H1 (cell line): ENCODE measurements at regions not wholly inside any gene's neighbourhood (a gene's known extent, or its start where the extent isn't known, plus 50 kb on each side); places are given as distances from the start of the nearest gene placed in this dataset.

ENCODE experiments used
- CTCF ChIA-PET: fragments of 300-600 bp; sonication (Branson Sonifier 250); formaldehyde crosslinking; loops from one replicate; lab custom pipeline; 2021; ENCODE audit not compliant: partially characterized antibody; lab: Charles Lee
- POLR2A ChIA-PET: fragments of 300-600 bp; sonication (Branson Sonifier 250); formaldehyde crosslinking; loops from one replicate; lab custom pipeline; 2021; ENCODE audit warnings: inconsistent platforms; ENCODE audit not compliant: partially characterized antibody; lab: Charles Lee
- DNase-seq, 2 experiments: peaks; one replicate each; pipeline versions ENCODE4 v3.0.0 to v3.0.0-alpha.2; 2010 to 2022; ENCODE audit warnings: low spot score in 2 of 2, low read depth in 1 of 2, mixed read lengths in 1 of 2
- FAIRE-seq: peaks from 2 replicates; lab custom pipeline; 2011; peaks lifted over from hg19 to GRCh38; lab: Jason Lieb, UNC
- H2AFZ ChIP-seq: 2 replicates; pipeline ENCODE4 v1.8.1; 2012; ENCODE audit warnings: low read length, inconsistent platforms
- H2AK5ac ChIP-seq: 2 replicates; pipeline ENCODE4 v1.6.1; 2013; ENCODE audit warnings: low read depth, low read length
- H2BK120ac ChIP-seq: replicated peaks from 2 replicates; pipeline ENCODE3; 2013; ENCODE audit warnings: low read depth, low read length, inconsistent platforms
- H2BK12ac ChIP-seq: 2 replicates; pipeline ENCODE4 v1.6.1; 2013; ENCODE audit warnings: low read depth, low read length
- H2BK15ac ChIP-seq: 2 replicates; pipeline ENCODE4 v1.6.1; 2013; ENCODE audit warnings: low read length
- H2BK20ac ChIP-seq: 2 replicates; pipeline ENCODE4 v1.6.1; 2013; ENCODE audit warnings: low read length
- H2BK5ac ChIP-seq: 2 replicates; pipeline ENCODE4 v1.6.1; 2013; ENCODE audit warnings: low read depth, low read length
- H3K14ac ChIP-seq: 2 replicates; pipeline ENCODE4 v1.6.1; 2013; ENCODE audit warnings: inconsistent platforms; ENCODE audit not compliant: insufficient read length
- H3K18ac ChIP-seq: 2 replicates; pipeline ENCODE4 v1.6.1; 2013; ENCODE audit warnings: low read length; ENCODE audit errors: extremely low read depth
- H3K23ac ChIP-seq: 2 replicates; pipeline ENCODE4 v1.6.1; 2013; ENCODE audit warnings: inconsistent platforms; ENCODE audit not compliant: insufficient read length
- H3K23me2 ChIP-seq: 2 replicates; pipeline ENCODE4 v1.6.1; 2013; ENCODE audit warnings: low read depth, low read length
- H3K27ac ChIP-seq: 2 replicates; pipeline ENCODE4 v1.6.1; 2011; ENCODE audit warnings: low read depth, low read length, inconsistent platforms
- H3K27me3 ChIP-seq, 4 experiments: replicated peaks in 1 of 4; 1 replicate in 1 of 4; 2 replicates in 3 of 4; pipeline versions ENCODE4 v1.6.1 to v1.8.1; 2011 to 2013; ENCODE audit warnings: low read length in 3 of 4, mild to moderate bottlenecking in 3 of 4, inconsistent platforms in 2 of 4, mixed read lengths in 2 of 4, moderate library complexity in 1 of 4; ENCODE audit not compliant: control insufficient read depth in 3 of 4, insufficient read depth in 3 of 4; ENCODE audit errors: extremely low read depth in 1 of 4
- H3K36me3 ChIP-seq, 4 experiments: 2 replicates each; pipeline versions ENCODE4 v1.6.1 to v1.8.1; 2011 to 2013; ENCODE audit warnings: mild to moderate bottlenecking in 4 of 4, low read length in 3 of 4, moderate library complexity in 2 of 4, control low read depth in 1 of 4, inconsistent platforms in 1 of 4; ENCODE audit not compliant: insufficient read depth in 4 of 4, control insufficient read depth in 2 of 4
- H3K4ac ChIP-seq: replicated peaks from 2 replicates; pipeline ENCODE3; 2013; ENCODE audit warnings: low read length, low read depth, mixed read lengths, inconsistent platforms; ENCODE audit not compliant: insufficient read length
- H3K4me1 ChIP-seq, 4 experiments: replicated peaks in 1 of 4; 1 replicate in 1 of 4; 2 replicates in 3 of 4; pipeline versions ENCODE4 v1.6.1 to v1.8.1; 2011 to 2013; ENCODE audit warnings: low read length in 3 of 4, inconsistent platforms in 2 of 4, mixed read lengths in 1 of 4; ENCODE audit not compliant: insufficient read depth in 4 of 4, control insufficient read depth in 3 of 4
- H3K4me2 ChIP-seq, 2 experiments: 2 replicates each; pipeline versions ENCODE4 v1.6.1 to v1.8.1; 2011 to 2013; ENCODE audit warnings: low read depth in 2 of 2, low read length in 2 of 2, control low read depth in 1 of 2, inconsistent platforms in 1 of 2, mild to moderate bottlenecking in 1 of 2; ENCODE audit not compliant: insufficient read depth in 1 of 2
- H3K4me3 ChIP-seq, 4 experiments: fragments of 200-600, 300-600 bp in 1 of 4; sonication (generic), shearing (Covaris generic), sonication (Bioruptor Twin) in 1 of 4; 2 replicates each; pipeline versions ENCODE4 v1.5.1 to v1.8.1; 2011 to 2016; ENCODE audit warnings: low read length in 4 of 4, low read depth in 3 of 4, control low read depth in 2 of 4, inconsistent platforms in 2 of 4, mild to moderate bottlenecking in 2 of 4, mixed read lengths in 1 of 4, moderate library complexity in 1 of 4; ENCODE audit not compliant: insufficient read depth in 2 of 4; ENCODE audit errors: extremely low read depth in 1 of 4
- H3K56ac ChIP-seq: replicated peaks from 2 replicates; pipeline ENCODE3; 2013; ENCODE audit warnings: low read depth, mild to moderate bottlenecking, mixed read lengths, low read length, inconsistent platforms; ENCODE audit not compliant: insufficient read length
- H3K79me1 ChIP-seq: 2 replicates; pipeline ENCODE4 v1.6.1; 2013; ENCODE audit warnings: low read depth, low read length, control low read depth
- H3K79me2 ChIP-seq, 2 experiments: 2 replicates each; pipeline versions ENCODE4 v1.6.1 to v1.8.1; 2012 to 2013; ENCODE audit warnings: low read length in 2 of 2, mild to moderate bottlenecking in 2 of 2, inconsistent platforms in 1 of 2; ENCODE audit not compliant: insufficient read depth in 2 of 2, control insufficient read depth in 1 of 2
- H3K9ac ChIP-seq, 4 experiments: replicated peaks in 1 of 4; 1 replicate in 1 of 4; 2 replicates in 3 of 4; pipeline versions ENCODE4 v1.6.1 to v1.8.1; 2011 to 2013; ENCODE audit warnings: low read depth in 3 of 4, low read length in 3 of 4, control low read depth in 2 of 4, mild to moderate bottlenecking in 2 of 4, moderate library complexity in 2 of 4, inconsistent platforms in 1 of 4; ENCODE audit errors: extremely low read depth in 1 of 4
- H3K9me3 ChIP-seq, 2 experiments: 2 replicates each; pipeline versions ENCODE4 v1.6.1 to v1.8.1; 2012 to 2013; ENCODE audit warnings: mild to moderate bottlenecking in 2 of 2, moderate library complexity in 2 of 2, control low read depth in 1 of 2, inconsistent platforms in 1 of 2, low read depth in 1 of 2, low read length in 1 of 2, mixed read lengths in 1 of 2; ENCODE audit not compliant: insufficient read depth in 2 of 2
- H4K20me1 ChIP-seq, 2 experiments: replicated peaks in 1 of 2; 2 replicates each; pipeline versions ENCODE3 to v1.8.1; 2011 to 2013; ENCODE audit warnings: inconsistent platforms in 2 of 2, low read length in 2 of 2, mild to moderate bottlenecking in 1 of 2; ENCODE audit not compliant: insufficient read depth in 2 of 2, control insufficient read depth in 1 of 2
- H4K5ac ChIP-seq: 2 replicates; pipeline ENCODE4 v1.6.1; 2013; ENCODE audit warnings: low read length, low read depth, mixed read lengths, inconsistent platforms; ENCODE audit not compliant: insufficient read length
- H4K8ac ChIP-seq: 2 replicates; pipeline ENCODE4 v1.8.0; 2013; ENCODE audit warnings: mild to moderate bottlenecking, moderate library complexity, low read length, inconsistent platforms; ENCODE audit not compliant: insufficient read depth; ENCODE audit errors: extremely low read depth
- H4K91ac ChIP-seq: replicated peaks from 2 replicates; pipeline ENCODE3; 2013; ENCODE audit warnings: low read length, mixed read lengths, inconsistent platforms; ENCODE audit not compliant: insufficient read length
- CBX5 ChIP-seq: fragments of 300-800, 300-1000 bp; sonication (generic); IDR thresholded peaks from 2 replicates; pipeline ENCODE4 v1.7.1; 2016; ENCODE audit warnings: antibody characterized with exemption, low read length, low read depth
- CREB1 ChIP-seq: IDR thresholded peaks from 2 replicates; pipeline ENCODE4 v1.6.1; 2012; ENCODE audit warnings: inconsistent platforms
- CTBP2 ChIP-seq: IDR thresholded peaks from 2 replicates; pipeline ENCODE4 v1.7.0; 2011; ENCODE audit warnings: borderline replicate concordance, mild to moderate bottlenecking, moderate library complexity, mixed read lengths, low read length; ENCODE audit not compliant: insufficient read depth, insufficient read length
- EP300 ChIP-seq, 2 experiments: IDR thresholded peaks; 1 replicate in 1 of 2; 2 replicates in 1 of 2; pipeline ENCODE4 v1.6.1; 2011 to 2012; ENCODE audit warnings: low read depth in 2 of 2, low read length in 2 of 2, mild to moderate bottlenecking in 2 of 2, borderline replicate concordance in 1 of 2, inconsistent platforms in 1 of 2, moderate library complexity in 1 of 2
- GTF2F1 ChIP-seq: IDR thresholded peaks from 2 replicates; pipeline ENCODE4 v1.6.1; 2012; ENCODE audit warnings: low read depth, low read length, improper control_type of control experiment, borderline replicate concordance
- PHF8 ChIP-seq: fragments of 200-600 bp; sonication (generic); conservative IDR thresholded peaks from 2 replicates; pipeline ENCODE4 v1.7.1; 2012; ENCODE audit warnings: low read depth, mild to moderate bottlenecking, inconsistent platforms, low read length, moderate library complexity
- POLR2AphosphoS5 ChIP-seq: IDR thresholded peaks from 2 replicates; pipeline ENCODE4 v1.6.1; 2011; ENCODE audit warnings: low read depth, low read length
- POU5F1 ChIP-seq: IDR thresholded peaks from 2 replicates; pipeline ENCODE4 v1.6.1; 2011; ENCODE audit warnings: low read depth, mild to moderate bottlenecking, low read length, moderate library complexity
- SP1 ChIP-seq: IDR thresholded peaks from 2 replicates; pipeline ENCODE4 v1.6.1; 2011; ENCODE audit warnings: low read depth, low read length
- YY1 ChIP-seq: IDR thresholded peaks from 2 replicates; pipeline ENCODE4 v1.6.1; 2011; ENCODE audit warnings: low read depth, mild to moderate bottlenecking, low read length
- WGBS, 2 experiments: shearing (Covaris generic) in 1 of 2; methylation state at CpG; one replicate each; pipeline versions ENCODE4 v1.1.6 to v1.1.7; 2013 to 2015; ENCODE audit warnings: low lambda C conversion rate in 2 of 2, mixed read lengths in 2 of 2, inconsistent platforms in 1 of 2, low coverage in 1 of 2, missing lambda C conversion rate in 1 of 2; ENCODE audit not compliant: insufficient replicate concordance in 2 of 2, insufficient coverage in 1 of 2, insufficient read length in 1 of 2; ENCODE audit errors: extremely low coverage in 1 of 2, missing lambda C conversion rate in 1 of 2; 5-methylcytosine and 5-hydroxymethylcytosine counted together
- TF ChIP-seq, protein P1 (sequence below): IDR thresholded peaks from 2 replicates; pipeline ENCODE4 v1.6.1; 2012; ENCODE audit warnings: inconsistent platforms

GRCh38 chr3:181790561-181790960 lies 78.8 kb downstream of the SOX2 start:
- no peak overlapping the region for H3K14ac ChIP-seq
- H3K18ac ChIP-seq, result no peak overlapping the region; the same call in 1 of the 2 replicates
- no peak overlapping the region for H3K4me3 ChIP-seq
- no peaks in the 10 kb centered on the region; a peak in 1 of 7 replicates for H3K27me3 ChIP-seq
- TF ChIP-seq EP300 (IDR thresholded peaks at IDR 0.05; ENCODE audit: borderline replicate concordance in 1 of 2, low read depth in 2 of 2, low read length in 2 of 2) (no peak), SP1 (no peak), CREB1 (no peak), POU5F1 (no peak), YY1 (no peak), POLR2AphosphoS5 (no peak), CTBP2 (no peak), PHF8 (no peak), CBX5 (no peak), GTF2F1 (no peak)
- TF ChIP-seq, protein P1, sequence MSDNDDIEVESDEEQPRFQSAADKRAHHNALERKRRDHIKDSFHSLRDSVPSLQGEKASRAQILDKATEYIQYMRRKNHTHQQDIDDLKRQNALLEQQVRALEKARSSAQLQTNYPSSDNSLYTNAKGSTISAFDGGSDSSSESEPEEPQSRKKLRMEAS, result no peak
- no peak overlapping the region for H2BK5ac ChIP-seq
- no peak overlapping the region for H2BK12ac ChIP-seq
- H2BK120ac ChIP-seq, result no peak overlapping the region
- FAIRE-seq (no peak), DNase-seq (no peak)
- no peak overlapping the region for H2AK5ac ChIP-seq
- H3K9me3 ChIP-seq, result no peaks in the 10 kb centered on the region
- no peak overlapping the region for H3K27ac ChIP-seq
- H3K36me3 ChIP-seq, result no peaks in the 10 kb centered on the region
- no peaks in the 10 kb centered on the region for H4K20me1 ChIP-seq
- H2BK15ac ChIP-seq, result no peak overlapping the region
- WGBS, 2 experiments, result 88% methylated on average over 6 of the region's 7 CpGs; no CpG with 5 or more reads in 1 of the 2 experiments
- H3K9ac ChIP-seq, result no peak overlapping the region
- no peak overlapping the region for H3K56ac ChIP-seq
- no peak overlapping the region for H3K4me2 ChIP-seq
- H3K4me1 ChIP-seq, result peaks cover 0 to 6% (median 1%) of the 10 kb centered on the region in 4 experiments; a peak in 2 of 7 replicates
- no peak overlapping the region for H4K5ac ChIP-seq
- no peaks in the 10 kb centered on the region for H3K23me2 ChIP-seq
- H3K23ac ChIP-seq, result no peak overlapping the region
- H4K91ac ChIP-seq, result no peak overlapping the region
- POLR2A ChIA-PET, result no interaction called here
- no peak overlapping the region for H2BK20ac ChIP-seq
- no peak overlapping the region for H2AFZ ChIP-seq
- no peaks in the 10 kb centered on the region for H3K79me1 ChIP-seq
- H3K4ac ChIP-seq, result no peak overlapping the region
- H4K8ac ChIP-seq, result no peak overlapping the region
- H3K79me2 ChIP-seq, result no peaks in the 10 kb centered on the region
- CTCF ChIA-PET, result interaction anchor here (1.2 kb wide), 1 partner anchor 104 kb away, joined by 3 read pairs; no protein-coding TSS in a partner anchor
